Hypothalamus (tissue), 51 donors: ENCODE measurements at regions not wholly inside any gene's neighbourhood (a gene's known extent, or its start where the extent isn't known, plus 50 kb on each side); places are given as distances from the start of the nearest gene placed in this dataset.

ENCODE experiments used
- DNase-seq, 51 donors: peaks; one replicate each; lab custom pipeline; 2025; lab: John Stamatoyannopoulos, UW

GRCh38 chr3:68062926-68063325 is 408.5 kb upstream of the SUCLG2 start:
- DNase-seq: no peak

- DNase-seq: no peak
Measured at GRCh38 chr3:68060910-68061309, 406.5 kb upstream of the SUCLG2 start.

DNA sequence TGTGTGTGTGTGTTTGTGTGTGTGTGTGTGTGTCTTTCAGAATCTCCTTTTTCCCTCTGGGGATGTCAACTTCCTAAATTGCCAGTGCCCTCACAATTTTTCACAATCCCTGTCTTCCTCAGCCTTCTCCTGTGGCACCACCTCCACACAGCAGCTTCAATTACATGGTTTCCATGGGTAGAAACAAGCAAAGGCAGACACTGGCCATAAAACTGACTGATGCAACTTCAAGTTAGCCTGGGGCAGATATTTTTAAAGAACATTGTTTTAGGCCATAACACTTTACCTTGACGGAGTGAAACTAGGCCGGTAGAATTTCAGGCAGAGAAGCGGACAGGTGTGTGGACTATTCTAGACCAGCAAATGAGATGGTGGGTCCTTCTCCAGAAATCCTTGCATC is 405.8 kb upstream of the SUCLG2 start:
- DNase-seq: no peak

DNA sequence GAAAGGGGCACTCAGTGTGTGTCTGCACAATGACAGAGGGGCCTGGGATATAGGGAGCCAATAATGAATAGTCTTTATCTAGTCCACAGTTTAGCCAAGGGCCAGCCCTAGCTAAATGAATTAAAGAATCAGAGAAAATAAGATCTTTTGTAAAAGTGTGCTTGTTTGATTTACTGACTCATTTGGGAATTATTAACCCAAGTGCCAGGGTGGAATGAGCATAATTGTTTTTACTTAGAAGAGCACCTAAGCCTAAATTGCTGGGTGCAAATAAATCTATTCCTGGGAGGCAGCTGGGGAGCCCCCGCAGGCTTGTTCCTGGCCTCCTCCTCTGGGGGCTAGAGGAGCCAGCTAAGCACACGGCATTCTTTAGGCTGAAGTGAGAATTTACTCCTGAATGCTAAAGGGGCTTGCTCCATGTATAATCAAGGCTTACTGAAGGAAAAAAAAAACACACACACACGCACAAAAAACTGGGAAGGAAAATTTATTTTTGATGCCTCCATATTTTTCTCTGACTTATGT is 405.3 kb upstream of the SUCLG2 start:
- DNase-seq: no peak

DNA sequence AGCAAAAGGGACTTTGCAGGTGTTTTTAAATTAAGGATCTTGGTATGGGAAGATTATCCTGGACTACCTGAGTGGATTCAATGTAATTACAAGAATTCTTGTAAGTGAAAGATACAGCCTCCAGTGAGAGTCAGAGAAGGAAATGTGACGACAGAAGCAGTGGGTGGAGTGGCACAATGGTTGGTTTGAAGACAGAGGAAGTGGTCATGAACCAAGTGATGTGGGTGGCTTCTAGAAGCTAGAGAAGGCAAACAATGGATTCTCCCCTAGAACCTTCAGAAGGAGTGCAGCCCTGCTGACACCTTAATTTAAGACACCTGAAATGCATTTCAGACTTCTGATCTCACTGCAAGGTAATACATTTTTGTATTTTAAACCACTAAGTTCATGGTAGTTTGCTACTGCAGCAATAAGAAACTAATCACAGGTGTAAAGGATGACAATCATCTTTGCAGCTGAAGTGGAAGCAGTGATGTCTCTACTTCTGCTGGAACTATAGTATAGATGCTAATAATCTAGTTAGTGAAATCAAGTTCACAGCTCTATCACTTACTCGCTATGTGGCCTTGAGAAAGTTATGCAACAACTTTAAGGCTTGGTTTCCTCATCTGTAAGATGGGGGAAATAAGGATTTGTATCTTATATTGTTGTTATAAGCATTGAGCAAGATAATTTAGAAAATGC is 403.4 kb upstream of the SUCLG2 start:
- DNase-seq: no peak

DNA sequence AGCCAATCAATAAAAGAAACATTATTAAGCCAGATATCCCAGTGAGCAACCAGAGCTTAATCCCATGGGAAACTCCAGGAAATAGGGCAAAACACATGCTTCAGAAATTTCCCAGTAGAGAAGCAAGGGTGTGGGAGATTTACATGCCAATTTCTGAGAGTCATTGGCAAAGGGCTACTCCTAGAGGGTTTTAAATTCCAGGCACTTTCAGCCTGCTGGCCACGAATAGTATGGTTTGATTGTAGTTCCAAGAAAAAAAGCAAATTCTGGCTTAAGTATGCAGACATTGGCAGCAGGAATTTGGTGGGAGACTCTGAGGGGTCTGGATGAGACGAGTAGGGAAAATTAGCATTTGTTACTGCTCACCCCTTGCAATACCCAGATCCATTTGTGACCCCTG is 402.1 kb upstream of the SUCLG2 start:
- DNase-seq: no peak

DNA sequence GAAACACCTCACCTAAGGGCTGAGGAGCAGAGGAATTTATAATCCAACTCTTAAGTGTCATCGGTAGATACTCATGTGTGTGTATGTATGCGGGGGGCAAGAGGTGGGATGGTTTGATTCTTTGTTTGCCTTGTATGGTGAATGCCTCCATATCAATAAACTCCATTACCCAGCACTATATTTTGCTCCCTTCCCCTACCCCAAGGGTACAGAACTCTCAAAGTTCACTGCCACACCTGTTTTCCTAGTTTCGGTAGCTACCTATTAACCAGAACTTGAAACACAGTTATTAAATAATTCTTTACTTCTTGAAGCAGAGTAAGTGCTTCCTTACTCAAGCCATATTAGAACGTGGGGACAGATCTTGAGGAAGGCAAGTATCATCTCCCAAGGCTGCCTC is 400.8 kb upstream of the SUCLG2 start:
- DNase-seq: no peak

DNA sequence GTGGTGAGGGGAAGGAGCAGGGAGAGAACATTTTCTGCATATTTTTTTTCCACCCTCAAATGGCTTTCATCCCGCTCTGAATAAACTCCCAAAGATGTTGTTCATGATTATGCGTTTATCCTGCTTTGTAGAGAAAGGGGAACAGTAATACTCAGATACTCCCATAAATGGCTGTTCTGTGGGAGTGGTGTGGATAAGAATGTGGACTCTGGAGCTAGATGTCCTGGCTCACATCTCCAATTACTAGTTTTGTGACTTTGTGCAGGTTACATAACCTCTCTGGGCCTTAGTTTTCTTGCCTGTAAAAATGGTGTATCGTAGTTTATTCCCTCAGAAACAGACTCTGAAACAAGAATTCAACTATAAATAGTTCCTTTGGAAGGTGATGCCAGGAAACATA is 395.4 kb upstream of the SUCLG2 start:
- DNase-seq: no peak

DNA sequence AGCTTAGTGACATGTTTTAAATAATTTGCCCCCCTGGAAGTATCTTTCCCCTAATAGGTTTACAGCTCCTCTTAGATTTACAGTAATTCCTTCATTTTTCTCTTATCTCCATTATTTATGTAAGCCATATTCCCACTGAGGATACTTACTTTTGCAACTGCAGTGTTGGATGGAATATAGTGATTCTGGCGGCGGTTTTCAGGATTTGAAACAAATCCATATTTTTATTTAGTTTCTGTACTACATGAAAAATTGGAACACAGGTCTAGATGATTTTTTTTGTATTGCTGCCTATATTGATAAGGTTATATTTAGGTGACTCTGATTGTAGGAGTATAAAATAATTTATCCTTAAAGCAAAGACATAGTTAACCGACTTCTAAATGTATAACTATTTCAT is 391.6 kb upstream of the SUCLG2 start:
- no peak for DNase-seq

DNA sequence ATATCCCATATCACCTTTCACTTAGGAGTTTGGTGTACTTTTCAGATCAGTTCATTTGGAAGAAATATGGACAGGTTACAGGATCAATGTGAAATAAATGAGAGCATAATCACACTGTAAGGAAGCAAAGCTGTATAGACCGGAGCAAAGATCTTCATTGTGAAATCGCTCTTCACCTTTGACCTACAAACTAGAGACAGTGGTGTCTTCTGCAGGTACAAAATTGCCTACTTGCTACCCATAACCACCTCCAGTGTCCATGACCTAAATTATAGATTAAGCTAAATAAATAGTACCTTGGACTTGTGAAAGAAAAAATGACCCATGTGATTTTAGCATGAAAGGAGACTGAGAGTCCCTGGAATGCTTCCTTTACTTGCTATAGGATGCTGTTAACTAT is 379.5 kb upstream of the SUCLG2 start:
- no peak for DNase-seq

DNA sequence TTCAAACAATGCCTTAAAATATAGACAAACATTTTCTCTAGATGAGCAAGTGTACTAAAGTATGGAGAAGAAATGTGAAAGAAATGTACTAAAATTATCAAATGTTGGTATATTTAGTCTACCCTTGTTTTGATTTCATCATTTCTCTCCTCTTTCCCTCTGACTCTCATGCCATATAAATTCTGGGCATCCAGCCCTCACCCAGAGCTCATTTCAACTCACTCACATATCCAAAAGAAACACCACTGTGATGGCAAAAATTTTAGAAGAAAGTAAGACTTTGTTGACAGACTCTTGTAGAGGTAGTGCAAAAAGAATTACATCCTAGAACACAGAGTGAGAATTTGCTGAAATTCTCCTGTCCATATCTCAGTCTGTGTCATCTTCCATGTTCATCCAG is 377.8 kb upstream of the SUCLG2 start:
- DNase-seq: no peak

DNA sequence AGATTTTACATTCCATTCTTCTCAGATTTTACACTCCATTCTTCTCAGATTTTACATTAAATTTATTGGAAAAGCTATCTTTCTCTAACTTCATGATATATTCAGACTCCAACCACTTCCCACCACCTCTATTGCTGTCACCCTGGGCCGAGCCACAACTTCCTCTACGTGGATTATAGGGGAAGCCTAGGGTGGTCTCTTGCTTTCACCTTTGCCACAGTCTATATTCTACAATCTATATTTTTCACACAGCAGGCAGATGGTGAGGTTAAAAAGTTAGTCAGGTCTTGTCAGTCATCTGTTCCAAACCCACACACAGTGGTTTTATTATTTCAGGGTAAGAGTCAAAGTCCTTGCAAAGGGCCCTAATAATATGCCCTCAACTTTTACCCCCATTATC is 370.8 kb upstream of the SUCLG2 start:
- DNase-seq: no peak

- DNase-seq: no peak
Measured at GRCh38 chr3:68019876-68020275, 365.5 kb upstream of the SUCLG2 start.

GRCh38 chr3:68018275-68018674 is 363.9 kb upstream of the SUCLG2 start:
- DNase-seq: no peak

GRCh38 chr3:68017069-68017468 is 362.7 kb upstream of the SUCLG2 start:
- DNase-seq: no peak

GRCh38 chr3:68009900-68010299 is 355.5 kb upstream of the SUCLG2 start:
- no peak for DNase-seq

DNA sequence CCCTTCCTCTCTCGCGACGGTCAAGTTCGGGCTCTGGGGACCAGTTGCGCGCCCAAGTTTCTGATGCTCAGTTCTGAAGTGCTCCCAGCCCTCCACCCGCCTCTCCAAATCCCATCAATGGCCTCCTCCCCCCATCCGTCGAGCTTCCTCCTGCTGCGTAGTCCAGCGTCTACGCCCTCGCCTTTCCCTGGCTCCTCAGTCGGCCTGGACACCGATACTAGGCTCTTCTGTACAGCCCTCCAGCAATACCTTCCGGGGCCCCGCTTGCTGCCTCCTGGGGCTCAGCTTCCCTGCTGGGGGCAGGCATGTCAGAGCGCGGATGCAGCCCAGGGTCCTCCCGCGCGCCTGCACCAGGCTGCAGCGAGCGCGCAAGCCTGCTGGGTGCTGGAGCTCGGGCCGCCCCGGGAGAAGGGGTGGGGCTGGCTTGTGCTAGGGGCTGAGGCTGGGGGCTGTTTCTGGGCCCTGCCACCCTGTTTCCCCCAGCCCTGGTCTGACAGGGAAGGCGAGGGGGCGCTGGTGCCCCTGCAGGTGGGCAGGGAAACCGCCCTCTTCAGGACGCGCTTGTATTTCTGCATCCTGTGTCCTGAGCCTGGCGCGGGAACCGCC is 353.3 kb upstream of the SUCLG2 start:
- peak in 29 of 51 donors; percentile 1 to 60 (median 21) for DNase-seq

DNA sequence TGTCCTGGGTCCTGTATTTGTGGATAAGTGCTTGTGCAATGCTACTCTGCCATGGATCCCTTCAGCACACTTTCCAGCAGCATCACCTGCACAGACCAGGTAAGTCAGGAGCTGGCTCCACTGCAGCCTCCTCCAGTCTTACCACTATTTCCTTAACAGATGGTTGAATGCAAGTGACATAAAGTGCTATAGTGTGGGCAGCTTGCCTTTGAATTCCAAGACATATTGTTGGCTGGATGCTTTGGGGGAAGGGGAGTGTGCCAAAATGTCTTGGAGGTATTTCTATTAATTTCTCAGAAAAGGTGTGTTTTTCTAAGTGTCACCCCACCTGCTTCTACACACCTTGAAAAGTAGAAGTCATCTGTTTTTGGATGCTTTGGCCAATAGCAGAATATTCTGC is 352.2 kb upstream of the SUCLG2 start:
- DNase-seq: no peak

- no peak for DNase-seq
Measured at GRCh38 chr3:68004091-68004490, 349.7 kb upstream of the SUCLG2 start.

DNA sequence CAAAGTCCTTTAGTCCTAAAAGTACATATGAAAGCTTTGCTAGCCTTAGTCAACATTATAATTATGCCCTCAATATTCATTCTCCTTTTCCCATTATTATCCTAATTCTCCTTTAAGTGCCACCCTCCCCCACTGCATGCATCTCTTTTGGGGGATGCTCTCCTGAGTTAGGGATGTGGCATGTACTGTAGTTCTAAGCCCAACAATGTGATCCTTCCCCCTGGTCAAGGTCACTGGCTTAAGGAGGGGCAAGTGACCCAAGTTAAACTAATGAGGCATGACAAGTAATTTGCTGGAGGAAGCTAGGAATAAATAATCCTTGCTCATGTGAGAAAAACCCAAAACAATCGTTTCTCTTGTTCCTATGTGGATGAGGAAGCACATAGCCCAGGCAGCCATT is 343.9 kb upstream of the SUCLG2 start:
- DNase-seq: no peak

- DNase-seq: no peak
Measured at GRCh38 chr3:67995206-67995605, 340.8 kb upstream of the SUCLG2 start.

DNA sequence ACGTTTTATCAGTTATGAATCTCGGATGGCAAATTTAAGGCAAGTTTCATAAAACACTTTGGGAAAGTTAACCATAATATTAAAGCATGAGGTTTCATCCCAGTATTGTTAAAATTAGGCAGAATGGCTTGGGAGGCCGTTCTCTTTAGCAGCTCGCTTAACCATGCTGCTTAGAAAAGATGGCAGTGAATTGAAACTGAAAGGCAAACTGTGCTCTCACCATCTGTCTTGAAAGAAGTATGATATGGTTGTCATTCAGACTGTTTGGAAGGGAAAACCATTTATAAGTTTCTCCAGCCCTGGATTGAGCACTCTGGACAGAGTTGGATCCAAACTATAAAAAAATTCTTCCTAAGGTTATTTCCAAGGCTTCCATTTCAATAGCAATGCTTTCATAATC is 332.3 kb upstream of the SUCLG2 start:
- no peak for DNase-seq

DNA sequence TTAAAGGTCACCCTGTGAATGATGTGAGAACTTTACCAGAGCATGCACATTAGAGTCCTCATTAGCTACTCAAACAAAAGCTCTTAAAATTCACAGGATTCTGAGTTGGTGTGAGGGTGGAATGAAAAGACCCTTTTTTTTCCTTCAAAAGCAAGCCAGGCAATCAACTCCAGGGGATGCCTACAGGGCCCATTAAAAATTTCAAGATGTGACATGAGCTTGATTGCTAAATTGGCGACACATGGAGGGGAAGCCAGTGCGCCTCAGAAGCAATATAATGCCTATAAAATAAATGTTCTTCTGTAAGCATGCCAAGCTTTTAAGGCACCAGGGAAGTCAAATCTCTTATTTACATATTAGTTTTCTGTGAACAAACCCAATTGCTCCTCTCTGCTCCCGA is 328.8 kb upstream of the SUCLG2 start:
- DNase-seq: no peak
